ENCODE measurements at regions not wholly inside any gene's neighbourhood (a gene's known extent, or its start where the extent isn't known, plus 50 kb on each side); places are given as distances from the start of the nearest gene placed in this dataset.

GRCh38 chr7:33698041-33698440, 207.3 kb upstream of the BMPER start:
- no peak for TF ChIP-seq CTCF (IDR thresholded peaks at IDR 0.05)
- TF ChIP-seq EZH2 (IDR thresholded peaks at IDR 0.05; ENCODE audit: borderline replicate concordance, insufficient read depth, low read depth, low read length, poor library complexity, severe bottlenecking): no peak
